Gastrocnemius medialis (tissue), 4 donors: ENCODE measurements at regions not wholly inside any gene's neighbourhood (a gene's known extent, or its start where the extent isn't known, plus 50 kb on each side); places are given as distances from the start of the nearest gene placed in this dataset.
"Not testable (repeated sequence)": the region's sequence is repeated elsewhere in the genome, so short reads cannot be mapped to it uniquely, and the experiment has no call there.

ENCODE experiments used
- POLR2A ChIP-seq, 2 donors: fragments of 450-650 bp; IDR thresholded peaks; one replicate each; pipeline ENCODE4 v1.6.1; 2017; ENCODE audit warnings: antibody characterized with exemption in 2 of 2, mild to moderate bottlenecking in 2 of 2, moderate library complexity in 2 of 2
- TF ChIP-seq, protein P1 (sequence below), 5 experiments: fragments of 450-650 bp in 3 of 5; fragments of 200-600 bp in 2 of 5; sonication (generic) in 2 of 5; IDR thresholded peaks in 4 of 5; conservative IDR thresholded peaks in 1 of 5; 1 replicate in 4 of 5; 2 replicates in 1 of 5; pipeline ENCODE4 v1.5.1; 2016 to 2019; ENCODE audit warnings: antibody characterized with exemption in 5 of 5, mild to moderate bottlenecking in 3 of 5, moderate library complexity in 3 of 5

DNA sequence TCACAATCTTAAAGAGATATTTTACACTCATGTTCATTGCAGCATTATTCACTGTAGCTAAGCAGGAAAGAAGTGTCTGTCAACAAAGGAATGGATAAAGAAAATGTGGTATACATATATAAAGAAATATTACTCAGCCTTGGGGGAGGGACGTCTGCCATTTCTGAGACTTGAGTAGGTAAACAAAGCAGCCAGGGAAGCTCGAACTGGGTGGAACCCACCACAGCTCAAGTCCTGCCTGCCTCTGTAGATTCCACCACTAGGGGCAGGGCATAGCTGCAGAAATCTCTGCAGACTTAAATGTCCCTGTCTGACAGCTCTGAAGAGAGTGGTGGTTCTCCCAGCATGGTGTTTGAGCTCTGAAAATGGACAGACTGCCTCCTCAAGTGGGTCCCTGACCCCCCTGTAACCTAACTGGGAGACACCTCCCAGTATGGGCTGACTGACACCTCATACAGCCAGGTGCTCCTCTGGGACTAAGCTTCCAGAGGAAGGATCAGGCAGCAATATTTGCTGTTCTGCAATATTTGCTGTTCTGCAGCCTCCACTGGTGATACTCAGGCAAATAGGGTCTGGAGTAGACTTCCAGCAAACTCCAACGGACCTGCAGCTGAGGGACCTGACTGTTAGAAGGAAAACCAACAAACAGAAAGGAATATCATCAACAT, 183.3 kb upstream of the SSTR4 start:
- not testable (repeated sequence) for TF ChIP-seq POLR2A (IDR thresholded peaks at IDR 0.05)
- TF ChIP-seq, protein P1, sequence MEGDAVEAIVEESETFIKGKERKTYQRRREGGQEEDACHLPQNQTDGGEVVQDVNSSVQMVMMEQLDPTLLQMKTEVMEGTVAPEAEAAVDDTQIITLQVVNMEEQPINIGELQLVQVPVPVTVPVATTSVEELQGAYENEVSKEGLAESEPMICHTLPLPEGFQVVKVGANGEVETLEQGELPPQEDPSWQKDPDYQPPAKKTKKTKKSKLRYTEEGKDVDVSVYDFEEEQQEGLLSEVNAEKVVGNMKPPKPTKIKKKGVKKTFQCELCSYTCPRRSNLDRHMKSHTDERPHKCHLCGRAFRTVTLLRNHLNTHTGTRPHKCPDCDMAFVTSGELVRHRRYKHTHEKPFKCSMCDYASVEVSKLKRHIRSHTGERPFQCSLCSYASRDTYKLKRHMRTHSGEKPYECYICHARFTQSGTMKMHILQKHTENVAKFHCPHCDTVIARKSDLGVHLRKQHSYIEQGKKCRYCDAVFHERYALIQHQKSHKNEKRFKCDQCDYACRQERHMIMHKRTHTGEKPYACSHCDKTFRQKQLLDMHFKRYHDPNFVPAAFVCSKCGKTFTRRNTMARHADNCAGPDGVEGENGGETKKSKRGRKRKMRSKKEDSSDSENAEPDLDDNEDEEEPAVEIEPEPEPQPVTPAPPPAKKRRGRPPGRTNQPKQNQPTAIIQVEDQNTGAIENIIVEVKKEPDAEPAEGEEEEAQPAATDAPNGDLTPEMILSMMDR (IDR thresholded peaks at IDR 0.05 in 4 of 5, conservative IDR thresholded peaks at IDR 0.05 in 1 of 5) = peak in 4 of 5 experiments; percentile 11 to 53 (median 36)
